Uterus (tissue), 2 donors: ENCODE measurements at regions not wholly inside any gene's neighbourhood (a gene's known extent, or its start where the extent isn't known, plus 50 kb on each side); places are given as distances from the start of the nearest gene placed in this dataset.

Experiments used
- CTCF ChIP-seq, 4 experiments: fragments of 200-600 bp in 2 of 4; fragments of 450-650 bp in 2 of 4; sonication (generic) in 2 of 4; IDR thresholded peaks; one replicate each; pipeline ENCODE4 v1.5.1; 2016 to 2019; ENCODE audit warnings: antibody characterized with exemption in 4 of 4, mild to moderate bottlenecking in 2 of 4, moderate library complexity in 1 of 4
- POLR2A ChIP-seq, 2 donors: fragments of 450-650 bp; IDR thresholded peaks; one replicate each; pipeline ENCODE4 v1.6.1; 2016; ENCODE audit warnings: antibody characterized with exemption in 2 of 2, mild to moderate bottlenecking in 1 of 2, moderate library complexity in 1 of 2

- TF ChIP-seq POLR2A (IDR thresholded peaks at IDR 0.05) (no peak), CTCF (IDR thresholded peaks at IDR 0.05) (no peak)
Measured at GRCh38 chr4:58941286-58941685, 1831.1 kb upstream of the IGFBP7 start.
